C4-2B (cell line): ENCODE measurements at regions not wholly inside any gene's neighbourhood (a gene's known extent, or its start where the extent isn't known, plus 50 kb on each side); places are given as distances from the start of the nearest gene placed in this dataset.

ENCODE experiments used
- H3K27ac ChIP-seq: fragments of 450-650 bp; 2 replicates; pipeline ENCODE4 v1.5.1; 2017
- CTCF ChIP-seq: fragments of 450-650 bp; conservative IDR thresholded peaks from 2 replicates; pipeline ENCODE4 v1.5.1; 2017; ENCODE audit warnings: mild to moderate bottlenecking
- ZFX ChIP-seq: fragments of 450-650 bp; IDR thresholded peaks from 2 replicates; pipeline ENCODE4 v1.6.1; 2017

- no peak for TF ChIP-seq CTCF
- no peak for TF ChIP-seq ZFX
- no peak overlapping the region for H3K27ac ChIP-seq
These were observed 117.2 kb downstream of the SLC25A24 start for GRCh38 chr1:108082738-108083562.

GRCh38 chr1:108082001-108082400 lies 117.0 kb upstream of the VAV3 start:
- H3K27ac ChIP-seq, result no peak overlapping the region
- no peak for TF ChIP-seq CTCF
- no peak for TF ChIP-seq ZFX

GRCh38 chr1:108080448-108080847 lies 115.5 kb upstream of the VAV3 start:
- H3K27ac ChIP-seq, result no peak overlapping the region
- no peak for TF ChIP-seq CTCF
- TF ChIP-seq ZFX, result no peak

- TF ChIP-seq ZFX (no peak), CTCF (no peak)
- H3K27ac ChIP-seq, result no peak overlapping the region
These were observed 114.6 kb upstream of the VAV3 start for GRCh38 chr1:108079440-108080025.

GRCh38 chr1:108077991-108078390 lies 113.0 kb upstream of the VAV3 start:
- TF ChIP-seq ZFX, result no peak
- TF ChIP-seq CTCF, result no peak
- H3K27ac ChIP-seq, result no peak overlapping the region

- TF ChIP-seq CTCF (no peak), ZFX (no peak)
- H3K27ac ChIP-seq, result no peak overlapping the region
These were observed 110.1 kb upstream of the VAV3 start for GRCh38 chr1:108075055-108075454.

GRCh38 chr1:108072776-108073175 lies 107.8 kb upstream of the VAV3 start:
- TF ChIP-seq CTCF (no peak), ZFX (no peak)
- no peak overlapping the region for H3K27ac ChIP-seq
